ENCODE measurements at regions not wholly inside any gene's neighbourhood (a gene's known extent, or its start where the extent isn't known, plus 50 kb on each side); places are given as distances from the start of the nearest gene placed in this dataset.

GRCh38 chr9:88692827-88693226 lies 157.8 kb downstream of the NXNL2 start:
- DNase-seq, result no peak

GRCh38 chr9:88694625-88695024 lies 159.6 kb downstream of the NXNL2 start:
- no peak for DNase-seq

More at GRCh38 chr9:88692827-88693226, 157.8 kb downstream of the NXNL2 start:
- ATAC-seq, result no peak

GRCh38 chr9:88696501-88696900 lies 161.5 kb downstream of the NXNL2 start:
- ATAC-seq (no peak), DNase-seq (no peak)

More at GRCh38 chr9:88694625-88695024, 159.6 kb downstream of the NXNL2 start:
- no peak for ATAC-seq

- DNase-seq, result no peak
- ATAC-seq, result no peak
Observed at GRCh38 chr9:88697764-88698432, 162.9 kb downstream of the NXNL2 start.

GRCh38 chr9:88702985-88703384 lies 168.0 kb downstream of the NXNL2 start:
- DNase-seq, result no peak
- no peak for ATAC-seq

GRCh38 chr9:88706193-88707113 lies 171.5 kb downstream of the NXNL2 start:
- no peak for ATAC-seq
- no peak for DNase-seq

GRCh38 chr9:88710449-88710848 lies 175.5 kb downstream of the NXNL2 start:
- DNase-seq, result no peak
- ATAC-seq, result no peak

- DNase-seq (no peak), ATAC-seq (no peak)
Observed at GRCh38 chr9:88711719-88712118, 176.7 kb downstream of the NXNL2 start.

- DNase-seq, result no peak
- ATAC-seq, result no peak
Observed at GRCh38 chr9:88712484-88712883, 177.5 kb downstream of the NXNL2 start.

- ATAC-seq (no peak), DNase-seq (no peak)
Observed at GRCh38 chr9:88713010-88713409, 178.0 kb downstream of the NXNL2 start.

- ATAC-seq (no peak), DNase-seq (no peak)
Observed at GRCh38 chr9:88716596-88717290, 181.8 kb downstream of the NXNL2 start.

- no peak for ATAC-seq
- no peak for DNase-seq
Observed at GRCh38 chr9:88721025-88721424, 186.0 kb downstream of the NXNL2 start.

- no peak for DNase-seq
- ATAC-seq, result no peak
Observed at GRCh38 chr9:88721495-88722279, 186.7 kb downstream of the NXNL2 start.

GRCh38 chr9:88722753-88723152 lies 187.8 kb downstream of the NXNL2 start:
- DNase-seq (no peak), ATAC-seq (no peak)

- ATAC-seq (no peak), DNase-seq (no peak)
Observed at GRCh38 chr9:88723751-88724150, 188.8 kb downstream of the NXNL2 start.

GRCh38 chr9:88724331-88724730 lies 189.4 kb downstream of the NXNL2 start:
- no peak for ATAC-seq
- no peak for DNase-seq

- no peak for DNase-seq
- no peak for ATAC-seq
Observed at GRCh38 chr9:88725300-88726019, 190.5 kb downstream of the NXNL2 start.

GRCh38 chr9:88726803-88727202 lies 191.8 kb downstream of the NXNL2 start:
- no peak for ATAC-seq
- no peak for DNase-seq

- ATAC-seq (no peak), DNase-seq (no peak)
Observed at GRCh38 chr9:88730780-88731179, 195.8 kb downstream of the NXNL2 start.

- no peak for ATAC-seq
Observed at GRCh38 chr9:88732128-88732527, 197.2 kb downstream of the NXNL2 start.

More at GRCh38 chr9:88732128-88732527, 197.2 kb downstream of the NXNL2 start:
- no peak for DNase-seq

Data from stimulated activated naive CD8-positive, alpha-beta T cell treated with anti-CD3 and anti-CD28 coated beads, Interleukin-15, Interleukin-2, amounts not matched to agents 100 U/mL and 50 U/mL, for 24 hours (primary cell).